K562 (cell line): ENCODE measurements at regions not wholly inside any gene's neighbourhood (a gene's known extent, or its start where the extent isn't known, plus 50 kb on each side); places are given as distances from the start of the nearest gene placed in this dataset.
A peak's percentile ranks its signal among the peaks of the same experiment; 100 is the strongest.

Source experiments
- BACH1 ChIP-seq: fragments of 200-800 bp; sonication (Bioruptor generic); IDR thresholded peaks from 2 replicates; pipeline ENCODE4 v1.6.1; 2016; ENCODE audit warnings: missing genetic modification characterization, missing compliant biosample characterization
- CBFA2T2 ChIP-seq: fragments of 450-650 bp; conservative IDR thresholded peaks from 2 replicates; pipeline ENCODE4 v1.6.1; 2017; ENCODE audit warnings: mild to moderate bottlenecking
- E2F3 ChIP-seq: fragments of 250-450 bp; sonication (Bioruptor Pico); IDR thresholded peaks from 2 replicates; pipeline ENCODE4 v1.4.0; 2020; ENCODE audit warnings: mild to moderate bottlenecking
- GTF2F1 ChIP-seq: IDR thresholded peaks from 2 replicates; pipeline ENCODE4 v1.6.1; 2011; ENCODE audit warnings: low read depth, low read length, improper control_type of control experiment
- HEY1 ChIP-seq: fragments of 250-450 bp; sonication (Bioruptor Pico); IDR thresholded peaks from 2 replicates; pipeline ENCODE4 v1.5.0; 2020; ENCODE audit warnings: mild to moderate bottlenecking, moderate library complexity, borderline replicate concordance
- KLF16 ChIP-seq: IDR thresholded peaks from 2 replicates; pipeline ENCODE4 v1.6.1; 2016; ENCODE audit warnings: antibody characterized with exemption
- MCM3 ChIP-seq: fragments of 450-650 bp; IDR thresholded peaks from 2 replicates; pipeline ENCODE4 v1.6.1; 2016
- NFE2L1 ChIP-seq: fragments of 450-650 bp; IDR thresholded peaks from 2 replicates; pipeline ENCODE4 v1.6.1; 2016; ENCODE audit warnings: missing genetic modification characterization, low read depth, mild to moderate bottlenecking, missing compliant biosample characterization, moderate library complexity, borderline replicate concordance
- NFRKB ChIP-seq: fragments of 450-650 bp; IDR thresholded peaks from 2 replicates; pipeline ENCODE4 v1.6.1; 2016; ENCODE audit warnings: low read depth
- NFYB ChIP-seq: IDR thresholded peaks from 2 replicates; pipeline ENCODE4 v1.6.1; 2011; ENCODE audit warnings: mild to moderate bottlenecking, moderate library complexity; ENCODE audit not compliant: insufficient read length; ENCODE audit errors: extremely low read depth
- RBM14 ChIP-seq: fragments of 200-400 bp; formaldehyde crosslinking; IDR thresholded peaks from 2 replicates; pipeline ENCODE4 v1.6.1; 2018; ENCODE audit warnings: low read depth, mild to moderate bottlenecking, low read length, moderate library complexity, borderline replicate concordance; ENCODE audit not compliant: insufficient read depth
- RUNX1 ChIP-seq: sonication (generic); IDR thresholded peaks from 2 replicates; pipeline ENCODE4 v1.6.1; 2016; ENCODE audit warnings: antibody characterized with exemption, low read depth
- TEAD2 ChIP-seq: fragments of 450-650 bp; IDR thresholded peaks from 2 replicates; pipeline ENCODE4 v1.6.1; 2016; ENCODE audit warnings: missing genetic modification characterization, control low read depth, missing compliant biosample characterization
- TEAD4 ChIP-seq, 2 experiments: sonication (generic) in 1 of 2; formaldehyde crosslinking in 1 of 2; IDR thresholded peaks; 2 replicates each; pipeline versions ENCODE4 v1.6.1 to v1.8.0; 2012 to 2022; ENCODE audit warnings: borderline replicate concordance in 1 of 2, inconsistent platforms in 1 of 2, low read length in 1 of 2, mild to moderate bottlenecking in 1 of 2, missing genetic modification reagents in 1 of 2
- XRCC4 ChIP-seq: IDR thresholded peaks from one replicate; pipeline ENCODE4 v1.6.1; 2011; ENCODE audit not compliant: insufficient read depth, insufficient read length; ENCODE audit errors: extremely low read depth
- ZNF431 ChIP-seq: sonication (generic); formaldehyde crosslinking; IDR thresholded peaks from 2 replicates; pipeline ENCODE4 v1.8.0; 2022; ENCODE audit warnings: mild to moderate bottlenecking, missing genetic modification reagents
- ZNF584 ChIP-seq: fragments of 200-800 bp; sonication (Bioruptor generic); IDR thresholded peaks from 2 replicates; pipeline ENCODE4 v1.6.1; 2016; ENCODE audit warnings: low read depth, mild to moderate bottlenecking, missing genetic modification characterization, missing compliant biosample characterization
- ZNF75A ChIP-seq: fragments of 450-650 bp; formaldehyde crosslinking; IDR thresholded peaks from 2 replicates; pipeline ENCODE4 v1.4.0; 2020; ENCODE audit warnings: mild to moderate bottlenecking
- TF ChIP-seq, protein P1 (sequence below): IDR thresholded peaks from 2 replicates; pipeline ENCODE4 v1.6.1; 2011; ENCODE audit not compliant: insufficient read length; ENCODE audit errors: extremely low read depth
- TF ChIP-seq, protein P2 (sequence below): sonication (generic); formaldehyde crosslinking; IDR thresholded peaks from 2 replicates; pipeline ENCODE4 v1.8.0; 2022; ENCODE audit warnings: mild to moderate bottlenecking, missing genetic modification reagents
- TF ChIP-seq, protein P3 (sequence below): fragments of 450-650 bp; IDR thresholded peaks from 2 replicates; pipeline ENCODE4 v1.6.1; 2016; ENCODE audit warnings: missing biosample characterization, missing genetic modification characterization
- TF ChIP-seq, protein P4 (sequence below): fragments of 450-650 bp; conservative IDR thresholded peaks from 2 replicates; pipeline ENCODE4 v1.6.1; 2016; ENCODE audit warnings: missing genetic modification characterization, low read depth, mild to moderate bottlenecking, control low read depth, missing compliant biosample characterization

DNA sequence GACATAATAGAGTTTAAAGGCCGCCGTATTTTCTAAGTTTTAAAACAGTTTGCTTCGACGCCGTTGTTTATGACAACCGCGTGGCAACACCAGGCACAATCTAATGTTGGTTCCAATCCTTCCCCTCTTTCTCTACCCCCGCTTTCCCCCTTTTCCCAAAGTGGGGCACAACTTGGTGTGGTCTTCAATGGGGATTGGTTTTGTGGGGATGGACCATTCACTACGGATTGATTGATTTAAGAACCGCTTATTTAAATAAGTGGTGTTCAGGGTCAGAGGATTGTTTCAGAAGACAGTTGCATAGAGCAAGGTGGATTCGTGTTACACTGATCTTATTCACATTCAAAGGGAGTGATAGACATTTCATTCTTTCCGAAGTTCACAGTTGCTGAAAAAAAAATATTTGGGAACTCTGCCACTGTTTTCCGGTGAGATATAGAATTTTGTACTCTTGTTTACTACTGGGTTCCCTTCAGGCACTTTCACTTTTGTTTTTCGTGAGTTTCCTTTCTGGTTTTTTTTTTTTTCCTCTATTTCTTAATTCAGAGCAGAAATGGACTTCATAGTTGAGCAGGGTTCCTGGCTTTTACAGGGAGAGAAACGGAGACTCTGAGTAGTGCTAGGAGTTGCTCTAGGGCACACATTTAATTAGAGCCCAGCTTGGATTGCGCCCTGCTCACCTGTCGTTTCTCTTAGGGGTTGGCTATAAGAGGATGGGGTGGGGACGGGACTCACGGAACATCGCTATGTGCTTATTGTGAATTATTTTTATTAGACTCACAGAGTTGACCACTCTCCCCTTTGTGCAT, 79.6 kb upstream of the AK4 start (continued):
- TF ChIP-seq RBM14 (no peak), KLF16 (no peak), ZNF75A (no peak), ZNF431 (CRISPR knock-in tag) (no peak), GTF2F1 (0 out of 2 replicates have a peak, but pooled peaks have one; percentile 8), XRCC4 (no peak), NFE2L1 (no peak), MCM3 (no peak), CBFA2T2 (no peak), BACH1 (no peak), E2F3 (no peak), TEAD4 (IDR thresholded peaks at IDR 0.05; ENCODE audit: low read length) (0 out of 2 replicates have a peak, but pooled peaks have one; percentile 12), TEAD4 (CRISPR knock-in tag; IDR thresholded peaks at IDR 0.05; ENCODE audit: borderline replicate concordance) (no peak), NFRKB (peak; percentile 4; the same call in 1 of the 2 replicates), RUNX1 (no peak), ZNF584 (CRISPR knock-in tag) (0 out of 2 replicates have a peak, but pooled peaks have one; percentile 3), HEY1 (no peak), NFYB (no peak), TEAD2 (tag) (no peak)
- TF ChIP-seq, protein P1, sequence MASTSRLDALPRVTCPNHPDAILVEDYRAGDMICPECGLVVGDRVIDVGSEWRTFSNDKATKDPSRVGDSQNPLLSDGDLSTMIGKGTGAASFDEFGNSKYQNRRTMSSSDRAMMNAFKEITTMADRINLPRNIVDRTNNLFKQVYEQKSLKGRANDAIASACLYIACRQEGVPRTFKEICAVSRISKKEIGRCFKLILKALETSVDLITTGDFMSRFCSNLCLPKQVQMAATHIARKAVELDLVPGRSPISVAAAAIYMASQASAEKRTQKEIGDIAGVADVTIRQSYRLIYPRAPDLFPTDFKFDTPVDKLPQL: no peak
- TF ChIP-seq, protein P2, sequence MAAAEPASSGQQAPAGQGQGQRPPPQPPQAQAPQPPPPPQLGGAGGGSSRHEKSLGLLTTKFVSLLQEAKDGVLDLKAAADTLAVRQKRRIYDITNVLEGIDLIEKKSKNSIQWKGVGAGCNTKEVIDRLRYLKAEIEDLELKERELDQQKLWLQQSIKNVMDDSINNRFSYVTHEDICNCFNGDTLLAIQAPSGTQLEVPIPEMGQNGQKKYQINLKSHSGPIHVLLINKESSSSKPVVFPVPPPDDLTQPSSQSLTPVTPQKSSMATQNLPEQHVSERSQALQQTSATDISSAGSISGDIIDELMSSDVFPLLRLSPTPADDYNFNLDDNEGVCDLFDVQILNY: no peak
- TF ChIP-seq, protein P3, sequence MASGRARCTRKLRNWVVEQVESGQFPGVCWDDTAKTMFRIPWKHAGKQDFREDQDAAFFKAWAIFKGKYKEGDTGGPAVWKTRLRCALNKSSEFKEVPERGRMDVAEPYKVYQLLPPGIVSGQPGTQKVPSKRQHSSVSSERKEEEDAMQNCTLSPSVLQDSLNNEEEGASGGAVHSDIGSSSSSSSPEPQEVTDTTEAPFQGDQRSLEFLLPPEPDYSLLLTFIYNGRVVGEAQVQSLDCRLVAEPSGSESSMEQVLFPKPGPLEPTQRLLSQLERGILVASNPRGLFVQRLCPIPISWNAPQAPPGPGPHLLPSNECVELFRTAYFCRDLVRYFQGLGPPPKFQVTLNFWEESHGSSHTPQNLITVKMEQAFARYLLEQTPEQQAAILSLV (tag): no peak
- TF ChIP-seq, protein P4, sequence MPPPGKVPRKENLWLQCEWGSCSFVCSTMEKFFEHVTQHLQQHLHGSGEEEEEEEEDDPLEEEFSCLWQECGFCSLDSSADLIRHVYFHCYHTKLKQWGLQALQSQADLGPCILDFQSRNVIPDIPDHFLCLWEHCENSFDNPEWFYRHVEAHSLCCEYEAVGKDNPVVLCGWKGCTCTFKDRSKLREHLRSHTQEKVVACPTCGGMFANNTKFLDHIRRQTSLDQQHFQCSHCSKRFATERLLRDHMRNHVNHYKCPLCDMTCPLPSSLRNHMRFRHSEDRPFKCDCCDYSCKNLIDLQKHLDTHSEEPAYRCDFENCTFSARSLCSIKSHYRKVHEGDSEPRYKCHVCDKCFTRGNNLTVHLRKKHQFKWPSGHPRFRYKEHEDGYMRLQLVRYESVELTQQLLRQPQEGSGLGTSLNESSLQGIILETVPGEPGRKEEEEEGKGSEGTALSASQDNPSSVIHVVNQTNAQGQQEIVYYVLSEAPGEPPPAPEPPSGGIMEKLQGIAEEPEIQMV (tag): no peak
